ENCODE measurements at regions not wholly inside any gene's neighbourhood (a gene's known extent, or its start where the extent isn't known, plus 50 kb on each side); places are given as distances from the start of the nearest gene placed in this dataset.

DNA sequence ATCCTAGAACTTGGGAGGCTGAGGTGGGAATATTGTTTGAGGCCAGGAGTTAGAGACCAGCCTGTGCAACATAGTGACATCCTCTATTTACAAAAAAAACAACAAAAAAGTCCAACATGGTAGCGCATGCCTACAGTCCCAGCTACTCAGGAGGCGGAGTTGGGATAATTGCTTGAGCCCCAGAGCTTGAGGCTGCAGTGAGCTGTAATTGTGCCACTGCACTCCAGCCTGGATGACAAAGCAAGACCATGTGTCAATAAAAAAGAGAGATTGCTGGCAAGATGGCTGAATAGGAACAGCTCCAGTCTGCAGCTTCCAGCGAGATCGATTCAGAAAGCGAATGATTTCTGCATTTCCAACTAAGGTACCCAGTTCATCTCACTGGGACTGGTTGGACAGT lies 54.8 kb upstream of the FBXL17 start:
- no peak for DNase-seq

DNA sequence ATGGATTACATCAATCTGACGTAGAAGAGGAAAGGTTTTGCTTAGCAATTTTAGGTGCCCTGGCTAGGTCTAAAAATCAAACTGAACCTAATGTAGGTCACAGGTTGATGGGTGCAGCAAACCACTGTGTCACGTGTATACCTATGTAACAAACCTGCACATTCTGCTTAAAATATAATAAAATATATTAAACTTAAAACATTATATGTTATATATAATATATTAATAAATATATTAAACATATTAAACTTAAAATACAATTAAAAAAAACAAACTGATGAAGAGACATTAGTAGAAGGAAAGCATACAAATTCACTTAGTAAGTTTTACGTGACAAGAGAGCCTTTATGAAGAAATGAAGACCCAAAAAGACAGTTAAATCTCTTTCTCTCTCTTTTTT lies 51.7 kb upstream of the FBXL17 start:
- DNase-seq, result no peak

DNA sequence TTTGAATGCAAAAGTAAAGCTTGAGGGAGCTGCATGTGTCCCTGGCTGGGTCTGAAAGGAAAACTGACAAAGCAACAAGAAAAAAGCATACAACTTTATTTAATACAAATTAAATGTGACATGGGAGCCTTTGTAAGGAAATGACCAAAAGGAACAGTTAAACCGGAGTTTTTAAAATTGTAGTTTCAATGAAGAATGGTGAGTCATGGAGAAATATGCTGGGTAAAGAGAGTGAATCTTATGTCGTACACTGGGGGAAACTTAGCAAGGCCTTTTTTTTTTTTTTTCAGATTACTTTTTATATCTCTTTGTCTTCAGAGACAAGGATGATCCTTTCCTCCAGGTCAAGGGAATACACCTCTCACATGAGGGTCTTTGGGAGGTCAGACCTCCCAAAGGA lies 50.1 kb upstream of the FBXL17 start:
- no peak for DNase-seq
